GM21723 (cell line): ENCODE measurements at regions not wholly inside any gene's neighbourhood (a gene's known extent, or its start where the extent isn't known, plus 50 kb on each side); places are given as distances from the start of the nearest gene placed in this dataset.
A peak's percentile ranks its signal among the peaks of the same experiment; 100 is the strongest.

Experiments used
- ATAC-seq: cut with Tn5 transposase; IDR thresholded peaks from one replicate; pipeline ENCODE4 v1.9.1; 2021; ENCODE audit warnings: mild to moderate bottlenecking, moderate library complexity; ENCODE audit not compliant: unreplicated experiment

GRCh38 chr7:22658031-22658430, 69.0 kb upstream of the IL6 start:
- no peak for ATAC-seq

- no peak for ATAC-seq
Measured at GRCh38 chr7:22657479-22657878, 69.5 kb upstream of the IL6 start.

- no peak for ATAC-seq
Measured at GRCh38 chr7:22655781-22656180, 71.2 kb upstream of the IL6 start.

- ATAC-seq = no peak
Measured at GRCh38 chr7:22654831-22655230, 72.2 kb upstream of the IL6 start.

- ATAC-seq = no peak
Measured at GRCh38 chr7:22653951-22654350, 73.0 kb upstream of the IL6 start.

- ATAC-seq = no peak
Measured at GRCh38 chr7:22651534-22652243, 75.3 kb upstream of the IL6 start.

- ATAC-seq = no peak
Measured at GRCh38 chr7:22651036-22651435, 76.0 kb upstream of the IL6 start.

- no peak for ATAC-seq
Measured at GRCh38 chr7:22649686-22650085, 77.3 kb upstream of the IL6 start.

GRCh38 chr7:22647451-22648257, 79.3 kb upstream of the IL6 start:
- ATAC-seq = no peak

- ATAC-seq = no peak
Measured at GRCh38 chr7:22645418-22646181, 81.4 kb upstream of the IL6 start.

- ATAC-seq = no peak
Measured at GRCh38 chr7:22642454-22642853, 84.5 kb upstream of the IL6 start.

GRCh38 chr7:22640269-22640668, 86.7 kb upstream of the IL6 start:
- peak; percentile 99 for ATAC-seq

- no peak for ATAC-seq
Measured at GRCh38 chr7:22639396-22639795, 87.6 kb upstream of the IL6 start.

GRCh38 chr7:22635349-22635748, 91.7 kb upstream of the IL6 start:
- no peak for ATAC-seq

GRCh38 chr7:22633954-22634474, 93.0 kb upstream of the IL6 start:
- no peak for ATAC-seq

GRCh38 chr7:22633286-22633953, 93.6 kb upstream of the IL6 start:
- ATAC-seq = no peak

- no peak for ATAC-seq
Measured at GRCh38 chr7:22632674-22633073, 94.3 kb upstream of the IL6 start.

GRCh38 chr7:22631730-22632129, 95.3 kb upstream of the IL6 start:
- no peak for ATAC-seq

GRCh38 chr7:22630069-22630468, 96.9 kb upstream of the IL6 start:
- no peak for ATAC-seq

- ATAC-seq = no peak
Measured at GRCh38 chr7:22629056-22629455, 97.9 kb upstream of the IL6 start.

GRCh38 chr7:22628112-22628511, 98.9 kb upstream of the IL6 start:
- no peak for ATAC-seq
